ENCODE measurements at regions not wholly inside any gene's neighbourhood (a gene's known extent, or its start where the extent isn't known, plus 50 kb on each side); places are given as distances from the start of the nearest gene placed in this dataset.

DNA sequence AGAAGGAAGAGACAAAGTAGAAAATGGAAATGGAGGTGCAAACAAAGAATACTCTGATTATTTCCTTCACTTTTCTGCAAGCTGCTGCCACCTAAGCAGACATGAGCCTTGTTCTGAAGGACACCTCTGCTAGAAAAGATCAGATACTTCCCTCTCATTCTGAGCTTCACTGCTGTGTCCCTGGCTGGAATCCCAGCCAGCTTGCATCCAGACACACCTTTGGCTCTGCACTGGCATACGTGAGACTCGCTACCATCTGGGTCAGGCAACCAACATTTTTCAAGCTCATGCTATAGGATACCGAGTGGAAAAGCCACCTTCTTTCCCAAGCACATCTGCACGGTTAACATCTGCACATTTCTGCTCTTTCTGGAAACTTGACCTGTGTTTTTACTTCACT lies 166.7 kb upstream of the SUCLG2 start:
- Histone ChIP-seq H3K4me3 (ENCODE audit: low read depth, low read length) (no peak overlapping the region), H3K9me3 (ENCODE audit: severe bottlenecking) (no peaks in the 10 kb centered on the region), H3K27ac (no peak overlapping the region), H3K36me3 (no peaks in the 10 kb centered on the region), H3K27me3 (ENCODE audit: insufficient read depth, low read depth, severe bottlenecking) (no peaks in the 10 kb centered on the region)
- TF ChIP-seq, protein P1, sequence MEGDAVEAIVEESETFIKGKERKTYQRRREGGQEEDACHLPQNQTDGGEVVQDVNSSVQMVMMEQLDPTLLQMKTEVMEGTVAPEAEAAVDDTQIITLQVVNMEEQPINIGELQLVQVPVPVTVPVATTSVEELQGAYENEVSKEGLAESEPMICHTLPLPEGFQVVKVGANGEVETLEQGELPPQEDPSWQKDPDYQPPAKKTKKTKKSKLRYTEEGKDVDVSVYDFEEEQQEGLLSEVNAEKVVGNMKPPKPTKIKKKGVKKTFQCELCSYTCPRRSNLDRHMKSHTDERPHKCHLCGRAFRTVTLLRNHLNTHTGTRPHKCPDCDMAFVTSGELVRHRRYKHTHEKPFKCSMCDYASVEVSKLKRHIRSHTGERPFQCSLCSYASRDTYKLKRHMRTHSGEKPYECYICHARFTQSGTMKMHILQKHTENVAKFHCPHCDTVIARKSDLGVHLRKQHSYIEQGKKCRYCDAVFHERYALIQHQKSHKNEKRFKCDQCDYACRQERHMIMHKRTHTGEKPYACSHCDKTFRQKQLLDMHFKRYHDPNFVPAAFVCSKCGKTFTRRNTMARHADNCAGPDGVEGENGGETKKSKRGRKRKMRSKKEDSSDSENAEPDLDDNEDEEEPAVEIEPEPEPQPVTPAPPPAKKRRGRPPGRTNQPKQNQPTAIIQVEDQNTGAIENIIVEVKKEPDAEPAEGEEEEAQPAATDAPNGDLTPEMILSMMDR (IDR thresholded peaks at IDR 0.05; ENCODE audit: low read depth, low read length) = no peak
- no peak for DNase-seq

DNA sequence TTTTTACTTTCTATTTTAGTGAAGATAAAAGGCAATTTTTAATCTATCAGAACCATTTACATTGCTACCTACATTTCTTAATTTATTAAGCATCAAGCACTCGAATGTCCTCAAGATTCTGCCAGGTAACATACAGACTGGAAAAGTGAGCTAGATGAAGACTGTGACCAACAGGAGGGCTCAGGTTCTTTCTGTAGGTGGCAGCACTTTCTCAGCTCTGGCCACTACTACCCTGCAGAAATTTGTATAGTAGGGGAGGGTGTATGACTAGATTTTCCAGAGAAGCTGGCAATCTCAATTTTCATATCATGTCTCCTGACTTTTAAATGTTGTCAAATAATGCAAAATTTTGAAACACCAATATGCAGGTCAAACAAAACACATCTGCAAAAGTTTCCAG lies 165.0 kb upstream of the SUCLG2 start:
- Histone ChIP-seq H3K36me3 (no peaks in the 10 kb centered on the region), H3K27me3 (ENCODE audit: insufficient read depth, low read depth, severe bottlenecking) (no peaks in the 10 kb centered on the region), H3K4me3 (ENCODE audit: low read depth, low read length) (no peak overlapping the region), H3K27ac (no peak overlapping the region), H3K9me3 (ENCODE audit: severe bottlenecking) (no peaks in the 10 kb centered on the region)
- DNase-seq = peak; percentile 29
- TF ChIP-seq, protein P1 (IDR thresholded peaks at IDR 0.05; ENCODE audit: low read depth, low read length) = peak; percentile 75

DNA sequence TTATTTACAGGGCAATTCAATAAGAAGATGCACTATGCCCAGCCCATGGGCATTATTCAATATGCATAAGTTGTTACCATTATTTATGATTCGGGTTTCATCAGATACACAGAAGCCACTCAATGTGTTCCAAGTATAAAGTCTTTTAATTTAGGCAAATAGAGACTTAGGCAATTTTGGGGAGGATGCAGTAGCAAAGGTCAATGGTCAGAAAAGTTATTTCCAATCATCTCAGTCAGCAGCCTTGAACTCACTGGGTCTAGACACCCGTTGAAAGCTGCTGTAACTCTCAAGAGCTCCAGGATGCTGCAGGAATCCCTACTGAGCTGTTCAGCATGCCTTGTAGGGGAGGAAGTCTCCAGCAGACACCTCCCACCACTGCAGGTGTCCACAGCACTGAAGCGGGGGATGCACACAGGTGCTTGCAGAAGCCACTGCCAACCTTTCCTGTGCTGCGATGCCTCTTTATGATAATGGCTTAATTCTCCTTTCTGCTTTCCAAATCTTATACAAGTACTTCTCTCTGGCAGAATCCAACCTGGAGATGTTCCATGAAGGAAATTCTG lies 155.0 kb upstream of the SUCLG2 start:
- TF ChIP-seq, protein P1 (IDR thresholded peaks at IDR 0.05; ENCODE audit: low read depth, low read length) = no peak
- no peaks in the 10 kb centered on the region for H3K36me3 ChIP-seq
- DNase-seq = no peak

DNA sequence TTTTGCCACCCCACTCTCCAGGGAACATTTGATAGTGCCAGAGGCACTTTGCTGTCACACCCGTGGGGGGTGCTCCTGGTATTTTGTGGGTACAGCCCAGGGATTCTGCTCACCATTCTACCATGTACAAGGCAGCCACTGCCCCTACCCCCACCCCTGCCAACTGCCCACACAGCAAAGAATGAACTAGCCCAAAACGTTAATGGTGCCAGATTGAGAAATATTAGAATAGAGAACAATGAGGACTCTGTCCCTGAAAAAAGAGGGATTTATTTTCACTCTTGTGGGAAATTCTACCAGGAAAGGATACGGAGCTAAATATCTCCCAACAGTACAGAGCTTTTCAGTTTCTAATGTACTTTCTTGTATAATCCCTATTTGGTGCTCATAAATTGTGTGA lies 154.5 kb upstream of the SUCLG2 start:
- no peak for DNase-seq
- no peaks in the 10 kb centered on the region for H3K27me3 ChIP-seq (ENCODE audit: insufficient read depth, low read depth, severe bottlenecking)
- TF ChIP-seq, protein P1 (IDR thresholded peaks at IDR 0.05; ENCODE audit: low read depth, low read length) = no peak
- H3K27ac ChIP-seq = no peak overlapping the region
- no peak overlapping the region for H3K4me3 ChIP-seq (ENCODE audit: low read depth, low read length)
- H3K9me3 ChIP-seq (ENCODE audit: severe bottlenecking) = no peaks in the 10 kb centered on the region
- H3K36me3 ChIP-seq = no peaks in the 10 kb centered on the region

More for the DNA sequence above, 155.0 kb upstream of the SUCLG2 start:
- Histone ChIP-seq H3K27ac (no peak overlapping the region), H3K9me3 (ENCODE audit: severe bottlenecking) (no peaks in the 10 kb centered on the region), H3K27me3 (ENCODE audit: insufficient read depth, low read depth, severe bottlenecking) (no peaks in the 10 kb centered on the region), H3K4me3 (ENCODE audit: low read depth, low read length) (no peak overlapping the region)

DNA sequence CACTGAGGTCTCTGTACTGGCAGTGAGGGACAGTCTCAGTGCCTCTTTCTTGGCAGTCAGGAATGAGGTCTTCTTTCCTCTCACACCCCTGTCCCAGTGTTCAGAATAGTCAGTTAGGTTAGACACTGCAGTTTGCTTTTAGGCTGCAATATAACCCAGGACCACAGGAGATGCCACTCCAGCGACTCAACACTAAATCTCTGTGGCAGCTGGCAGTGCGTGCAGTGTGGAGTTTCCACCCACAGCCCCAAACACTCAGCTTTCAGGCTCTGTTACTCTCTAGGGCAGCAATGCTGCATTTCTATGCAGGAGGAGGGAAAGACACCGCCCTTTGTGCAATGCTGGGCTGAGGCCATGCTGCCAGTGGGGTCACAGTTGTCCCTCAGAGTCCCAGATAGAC lies 150.2 kb upstream of the SUCLG2 start:
- TF ChIP-seq, protein P1 (IDR thresholded peaks at IDR 0.05; ENCODE audit: low read depth, low read length) = no peak
- H3K27me3 ChIP-seq (ENCODE audit: insufficient read depth, low read depth, severe bottlenecking) = no peaks in the 10 kb centered on the region

DNA sequence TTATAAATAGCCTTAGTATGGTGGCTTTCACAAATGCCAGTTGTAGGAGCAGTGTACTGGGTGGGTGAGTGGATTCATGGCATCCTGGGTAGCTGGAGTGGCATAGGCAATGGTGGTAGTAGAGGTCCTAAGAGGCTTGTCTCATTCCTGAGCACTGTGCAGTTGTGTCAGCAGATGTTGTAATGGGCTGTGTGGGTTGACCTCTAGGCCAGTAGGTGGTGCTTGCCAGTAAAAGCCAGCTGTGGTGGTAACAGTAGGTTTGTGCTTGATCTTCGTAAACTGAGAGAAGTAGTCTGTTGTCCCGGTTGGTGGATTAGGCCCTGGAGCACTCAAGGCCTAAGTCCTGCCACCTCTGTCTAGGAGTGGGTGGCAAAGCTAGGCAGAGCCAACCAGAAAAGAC lies 149.7 kb upstream of the SUCLG2 start:
- no peak for DNase-seq
- Histone ChIP-seq H3K9me3 (ENCODE audit: severe bottlenecking) (no peaks in the 10 kb centered on the region), H3K27ac (no peak overlapping the region), H3K27me3 (ENCODE audit: insufficient read depth, low read depth, severe bottlenecking) (no peaks in the 10 kb centered on the region), H3K4me3 (ENCODE audit: low read depth, low read length) (no peak overlapping the region), H3K36me3 (no peaks in the 10 kb centered on the region)
- TF ChIP-seq, protein P1 (IDR thresholded peaks at IDR 0.05; ENCODE audit: low read depth, low read length) = no peak

More for the DNA sequence above, 150.2 kb upstream of the SUCLG2 start:
- Histone ChIP-seq H3K27ac (no peak overlapping the region), H3K36me3 (no peaks in the 10 kb centered on the region), H3K9me3 (ENCODE audit: severe bottlenecking) (no peaks in the 10 kb centered on the region), H3K4me3 (ENCODE audit: low read depth, low read length) (no peak overlapping the region)
- no peak for DNase-seq
